B cell (primary cell): ENCODE measurements at regions not wholly inside any gene's neighbourhood (a gene's known extent, or its start where the extent isn't known, plus 50 kb on each side); places are given as distances from the start of the nearest gene placed in this dataset.
A peak's percentile ranks its signal among the peaks of the same experiment; 100 is the strongest.

Source experiments
- ATAC-seq: fragments of 200-7000 bp; cut with Tn5 transposase; one replicate; pipeline ENCODE4 v1.10.0; 2021; ENCODE audit warnings: low read depth, mild to moderate bottlenecking, moderate number of reproducible peaks, moderate library complexity
- CTCF ChIA-PET: fragments of 350-600 bp; sonication (Branson Sonifier 250); formaldehyde crosslinking; loops from one replicate; lab custom pipeline; 2021; ENCODE audit warnings: antibody characterized with exemption, inconsistent platforms; lab: Charles Lee
- POLR2A ChIA-PET: fragments of 350-600 bp; sonication (Branson Sonifier 250); formaldehyde crosslinking; loops from one replicate; lab custom pipeline; 2021; ENCODE audit warnings: antibody characterized with exemption; lab: Charles Lee
- DNase-seq: peaks from one replicate; pipeline ENCODE4 v3.0.0; 2013
- H2AFZ ChIP-seq: 2 replicates; pipeline ENCODE4 v1.6.1; 2012; ENCODE audit warnings: mild to moderate bottlenecking, low read depth, low read length; ENCODE audit not compliant: insufficient read depth, poor library complexity, severe bottlenecking
- H3K27ac ChIP-seq, 2 donors: 1 replicate in 1 of 2; 2 replicates in 1 of 2; pipeline ENCODE4 v1.5.1; 2012 to 2013; ENCODE audit warnings: low read length in 2 of 2, mild to moderate bottlenecking in 2 of 2, moderate library complexity in 1 of 2
- H3K27me3 ChIP-seq, 4 experiments: fragments of 200-600 bp in 1 of 4; sonication (generic) in 1 of 4; replicated peaks in 1 of 4; 1 replicate in 2 of 4; 2 replicates in 2 of 4; pipeline versions ENCODE4 v1.6.1 to v1.7.0; 2013 to 2016; ENCODE audit warnings: low read length in 3 of 4, mild to moderate bottlenecking in 2 of 4, mixed read lengths in 1 of 4, moderate library complexity in 1 of 4; ENCODE audit not compliant: insufficient read depth in 4 of 4, control insufficient read depth in 3 of 4; ENCODE audit errors: control extremely low read depth in 1 of 4
- H3K36me3 ChIP-seq, 2 experiments: replicated peaks in 1 of 2; 1 replicate in 1 of 2; 2 replicates in 1 of 2; pipeline versions ENCODE4 v1.6.1 to v1.7.1; 2013; ENCODE audit warnings: low read length in 1 of 2; ENCODE audit not compliant: insufficient read depth in 2 of 2, control insufficient read depth in 1 of 2; ENCODE audit errors: control extremely low read depth in 1 of 2, extremely low read depth in 1 of 2
- H3K4me1 ChIP-seq, 2 donors: fragments of 200-600 bp in 1 of 2; sonication (generic) in 1 of 2; 1 replicate in 1 of 2; 2 replicates in 1 of 2; pipeline versions ENCODE4 v1.5.1 to v1.6.1; 2013 to 2017; ENCODE audit warnings: low read length in 2 of 2; ENCODE audit not compliant: control insufficient read depth in 2 of 2, insufficient read depth in 2 of 2
- H3K4me2 ChIP-seq: replicated peaks from 2 replicates; pipeline ENCODE3; 2012; ENCODE audit warnings: mild to moderate bottlenecking, low read depth, low read length; ENCODE audit not compliant: poor library complexity, severe bottlenecking
- H3K4me3 ChIP-seq, 5 experiments: fragments of 200-600 bp in 1 of 5; sonication (generic) in 1 of 5; 1 replicate in 3 of 5; 2 replicates in 2 of 5; pipeline versions ENCODE4 v1.5.1 to v1.7.0; 2011 to 2016; ENCODE audit warnings: low read length in 4 of 5, mild to moderate bottlenecking in 4 of 5, low read depth in 2 of 5, control low read depth in 1 of 5, moderate library complexity in 1 of 5; ENCODE audit not compliant: insufficient read depth in 1 of 5; ENCODE audit errors: control extremely low read depth in 1 of 5, extremely low read depth in 1 of 5
- H3K79me2 ChIP-seq: fragments of 200-600 bp; sonication (generic); one replicate; pipeline ENCODE4 v1.6.0; 2016; ENCODE audit warnings: low read length; ENCODE audit not compliant: control insufficient read depth, insufficient read depth
- H3K9ac ChIP-seq: fragments of 200-600 bp; sonication (generic); 2 replicates; pipeline ENCODE4 v1.6.1; 2017; ENCODE audit warnings: mild to moderate bottlenecking, low read length, moderate library complexity
- H3K9me3 ChIP-seq, 3 donors: one replicate each; pipeline versions ENCODE4 v1.6.1 to v1.7.1; 2013; ENCODE audit warnings: low read length in 2 of 3; ENCODE audit not compliant: control insufficient read depth in 2 of 3, insufficient read depth in 1 of 3; ENCODE audit errors: control extremely low read depth in 1 of 3
- H4K20me1 ChIP-seq: 2 replicates; pipeline ENCODE4 v1.6.0; 2012; ENCODE audit warnings: mild to moderate bottlenecking, low read length; ENCODE audit not compliant: insufficient read depth, control insufficient read depth, poor library complexity, severe bottlenecking
- H3K27ac Mint-ChIP-seq: one replicate; pipeline ENCODE4 v1.8.0; 2021; ENCODE audit warnings: mixed read lengths
- H3K27me3 Mint-ChIP-seq: one replicate; pipeline ENCODE4 v1.8.0; 2021; ENCODE audit warnings: mixed read lengths
- H3K4me1 Mint-ChIP-seq: one replicate; pipeline ENCODE4 v1.8.0; 2021; ENCODE audit warnings: mixed read lengths
- H3K4me3 Mint-ChIP-seq: one replicate; pipeline ENCODE4 v1.8.0; 2021; ENCODE audit warnings: mixed read lengths
- H3K9me3 Mint-ChIP-seq: one replicate; pipeline ENCODE4 v1.8.0; 2022; ENCODE audit warnings: mixed read lengths; ENCODE audit not compliant: insufficient read depth
- CTCF ChIP-seq: fragments of 200-600 bp; IDR thresholded peaks from one replicate; pipeline ENCODE4 v1.8.0; 2022; ENCODE audit warnings: antibody characterized with exemption, mild to moderate bottlenecking
- WGBS: methylation state at CpG from one replicate; pipeline ENCODE4 v1.1.5; 2013; ENCODE audit warnings: missing lambda C conversion rate; ENCODE audit not compliant: insufficient coverage; 5-methylcytosine and 5-hydroxymethylcytosine counted together
- intact Hi-C: fragments of 100-400 bp; cut with micrococcal nuclease; formaldehyde crosslinking; loops from one replicate; pipeline ENCODE4 v1.10.0; 2022

- H3K27me3 ChIP-seq = no peaks in the 10 kb centered on the region
- no peaks in the 10 kb centered on the region for H4K20me1 ChIP-seq
- no peak for TF ChIP-seq CTCF
- H2AFZ ChIP-seq = no peak overlapping the region
- ChIA-PET POLR2A (interaction anchor here (0.6 to 7.6 kb wide), 9 partner anchors 13 to 108 kb away, joined by 3 to 81 read pairs (median 7); no protein-coding TSS in a partner anchor), CTCF (interaction anchor here (0.9 to 11.2 kb wide), 7 partner anchors 18 to 111 kb away, joined by 3 to 120 read pairs (median 7); no protein-coding TSS in a partner anchor)
- H3K4me1 ChIP-seq = peaks cover 57 to 75% of the 10 kb centered on the region in 2 donors
- peaks cover 84% of the 10 kb centered on the region for H3K4me1 Mint-ChIP-seq
- peak overlapping the region; percentile 84 for H3K4me2 ChIP-seq
- peak overlapping the region; percentile 53 for H3K4me3 Mint-ChIP-seq
- H3K27ac Mint-ChIP-seq = peak overlapping the region; percentile 87
- peak overlapping the region in 1 of 2 donors; percentile 16 for H3K27ac ChIP-seq
- H3K9me3 ChIP-seq = no peaks in the 10 kb centered on the region
- H3K4me3 ChIP-seq = no peak overlapping the region
- no peaks in the 10 kb centered on the region for H3K27me3 Mint-ChIP-seq
- ATAC-seq (peak; percentile 12), DNase-seq (peak; percentile 62)
- H3K9ac ChIP-seq = no peak overlapping the region
- intact Hi-C loops = loop anchor here (10.0 kb wide), 3 partner anchors 50 to 340 kb away; partner anchors contain the start of genes SPATA24 and UBE2D2
- no peaks in the 10 kb centered on the region for H3K79me2 ChIP-seq
- WGBS = 49% methylated on average over 16 of the region's 17 CpGs
- H3K36me3 ChIP-seq = no peaks in the 10 kb centered on the region
- H3K9me3 Mint-ChIP-seq = no peaks in the 10 kb centered on the region
These were observed 50.3 kb upstream of the PSD2 start for GRCh38 chr5:139745132-139745799.
